ENCODE measurements at regions not wholly inside any gene's neighbourhood (a gene's known extent, or its start where the extent isn't known, plus 50 kb on each side); places are given as distances from the start of the nearest gene placed in this dataset.

DNA sequence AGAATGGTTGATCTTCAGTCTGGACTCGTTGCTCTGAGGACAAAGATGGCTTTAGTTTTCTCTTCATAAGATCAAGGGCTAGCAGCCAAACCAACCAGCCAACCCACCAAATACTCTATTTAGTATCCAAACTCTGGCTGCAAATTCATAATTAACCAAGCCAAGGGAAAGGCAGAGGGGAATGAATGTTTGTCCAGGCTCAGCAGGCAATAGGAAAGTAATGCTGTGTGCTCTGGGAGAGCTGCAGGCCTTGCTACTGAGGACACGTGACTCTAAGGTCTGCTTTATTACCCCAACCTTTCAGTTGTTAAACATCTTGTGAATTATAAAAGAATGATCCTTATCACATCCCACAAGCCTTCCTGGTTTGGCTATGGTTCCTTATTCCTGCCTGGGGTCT lies 52.3 kb upstream of the GALNT15 start:
- H3K27ac Mint-ChIP-seq, result no peak overlapping the region
- H3K4me3 Mint-ChIP-seq, result no peak overlapping the region
- peaks cover 2% of the 10 kb centered on the region for H3K27me3 Mint-ChIP-seq
- H3K36me3 Mint-ChIP-seq (ENCODE audit: low read depth), result no peaks in the 10 kb centered on the region
- POLR2A ChIA-PET, result no interaction called here
- CTCF ChIA-PET, result no interaction called here
- no peaks in the 10 kb centered on the region for H3K9me3 Mint-ChIP-seq
- ATAC-seq (ENCODE audit: low read depth) (no peak), DNase-seq (no peak)
- no peaks in the 10 kb centered on the region for H3K4me1 Mint-ChIP-seq
- TF ChIP-seq, protein P1, sequence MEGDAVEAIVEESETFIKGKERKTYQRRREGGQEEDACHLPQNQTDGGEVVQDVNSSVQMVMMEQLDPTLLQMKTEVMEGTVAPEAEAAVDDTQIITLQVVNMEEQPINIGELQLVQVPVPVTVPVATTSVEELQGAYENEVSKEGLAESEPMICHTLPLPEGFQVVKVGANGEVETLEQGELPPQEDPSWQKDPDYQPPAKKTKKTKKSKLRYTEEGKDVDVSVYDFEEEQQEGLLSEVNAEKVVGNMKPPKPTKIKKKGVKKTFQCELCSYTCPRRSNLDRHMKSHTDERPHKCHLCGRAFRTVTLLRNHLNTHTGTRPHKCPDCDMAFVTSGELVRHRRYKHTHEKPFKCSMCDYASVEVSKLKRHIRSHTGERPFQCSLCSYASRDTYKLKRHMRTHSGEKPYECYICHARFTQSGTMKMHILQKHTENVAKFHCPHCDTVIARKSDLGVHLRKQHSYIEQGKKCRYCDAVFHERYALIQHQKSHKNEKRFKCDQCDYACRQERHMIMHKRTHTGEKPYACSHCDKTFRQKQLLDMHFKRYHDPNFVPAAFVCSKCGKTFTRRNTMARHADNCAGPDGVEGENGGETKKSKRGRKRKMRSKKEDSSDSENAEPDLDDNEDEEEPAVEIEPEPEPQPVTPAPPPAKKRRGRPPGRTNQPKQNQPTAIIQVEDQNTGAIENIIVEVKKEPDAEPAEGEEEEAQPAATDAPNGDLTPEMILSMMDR (IDR thresholded peaks at IDR 0.05), result no peak
- intact Hi-C loops (cut with micrococcal nuclease), result no loop called here

GRCh38 chr3:16122661-16123060 lies 51.8 kb upstream of the GALNT15 start:
- ATAC-seq (ENCODE audit: low read depth), result no peak
- no peak for DNase-seq
- Mint-ChIP-seq H3K27me3 (peaks cover 2% of the 10 kb centered on the region), H3K4me3 (no peak overlapping the region), H3K9me3 (no peaks in the 10 kb centered on the region), H3K27ac (no peak overlapping the region), H3K4me1 (no peaks in the 10 kb centered on the region), H3K36me3 (ENCODE audit: low read depth) (no peaks in the 10 kb centered on the region)
- CTCF ChIA-PET, result no interaction called here
- POLR2A ChIA-PET, result no interaction called here
- TF ChIP-seq, protein P1 (IDR thresholded peaks at IDR 0.05), result no peak
- intact Hi-C loops (cut with micrococcal nuclease), result no loop called here

DNA sequence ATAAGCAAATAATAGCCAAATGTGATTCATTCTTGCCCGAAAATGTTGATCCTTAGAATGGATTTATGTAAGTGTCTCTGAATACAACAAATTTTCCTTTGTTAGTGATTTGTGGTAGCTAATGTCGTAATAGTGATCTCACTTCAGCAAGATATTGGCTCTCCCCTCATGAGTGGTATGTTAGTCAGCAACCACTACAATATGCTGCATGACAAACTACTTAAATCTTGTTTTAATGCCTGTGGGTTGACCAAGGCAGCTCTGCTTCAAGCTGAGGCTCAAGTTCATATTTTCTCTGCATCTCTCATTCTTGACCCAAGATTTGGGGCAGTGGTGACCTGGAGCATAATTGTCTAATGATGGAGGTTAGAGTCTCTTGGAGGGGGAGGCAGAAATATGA lies 49.8 kb upstream of the GALNT15 start:
- POLR2A ChIA-PET, result no interaction called here
- Mint-ChIP-seq H3K27ac (no peak overlapping the region), H3K36me3 (ENCODE audit: low read depth) (no peaks in the 10 kb centered on the region), H3K27me3 (peaks cover 2% of the 10 kb centered on the region), H3K4me3 (no peak overlapping the region), H3K9me3 (no peaks in the 10 kb centered on the region), H3K4me1 (no peaks in the 10 kb centered on the region)
- DNase-seq (no peak), ATAC-seq (ENCODE audit: low read depth) (no peak)
- intact Hi-C loops (cut with micrococcal nuclease), result no loop called here
- CTCF ChIA-PET, result no interaction called here
- TF ChIP-seq, protein P1 (IDR thresholded peaks at IDR 0.05), result no peak

Measured in activated B cell treated with CpG ODN at 0.5 μM for 24 hours (primary cell).